Astrocyte (in vitro differentiated cells and primary cell): ENCODE measurements at regions not wholly inside any gene's neighbourhood (a gene's known extent, or its start where the extent isn't known, plus 50 kb on each side); places are given as distances from the start of the nearest gene placed in this dataset.

Experiments
- CTCF ChIP-seq: IDR thresholded peaks from 2 replicates; pipeline ENCODE4 v1.5.1; 2011; ENCODE audit warnings: low read depth, mild to moderate bottlenecking, inconsistent platforms, low read length, moderate library complexity; ENCODE audit not compliant: insufficient read depth
- EZH2 ChIP-seq: IDR thresholded peaks from 2 replicates; pipeline ENCODE4 v1.6.1; 2012; ENCODE audit warnings: mild to moderate bottlenecking, low read length, inconsistent platforms; ENCODE audit not compliant: insufficient read depth

- no peak for TF ChIP-seq EZH2
- no peak for TF ChIP-seq CTCF
Observed at GRCh38 chr2:23260621-23261020, 124.4 kb upstream of the KLHL29 start.
